ENCODE measurements at regions not wholly inside any gene's neighbourhood (a gene's known extent, or its start where the extent isn't known, plus 50 kb on each side); places are given as distances from the start of the nearest gene placed in this dataset.

DNA sequence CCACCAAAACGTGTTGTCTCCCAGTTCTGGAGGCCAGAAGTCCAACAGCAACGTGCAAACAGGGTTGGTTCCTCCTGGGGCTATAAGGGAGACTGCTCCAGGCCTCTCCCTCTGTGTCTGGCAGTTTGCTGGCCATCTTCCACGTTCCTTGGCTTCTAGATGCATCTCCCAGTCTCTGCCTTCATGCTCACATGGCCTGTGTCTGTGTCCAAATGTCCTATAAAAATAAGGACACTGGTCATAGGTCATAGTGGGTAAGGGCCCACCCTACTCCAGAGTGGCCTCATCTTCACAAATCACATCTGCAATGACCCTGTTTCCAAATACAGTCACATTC, 69.4 kb upstream of the TAF1B start:
- DNase-seq = no peak

DNA sequence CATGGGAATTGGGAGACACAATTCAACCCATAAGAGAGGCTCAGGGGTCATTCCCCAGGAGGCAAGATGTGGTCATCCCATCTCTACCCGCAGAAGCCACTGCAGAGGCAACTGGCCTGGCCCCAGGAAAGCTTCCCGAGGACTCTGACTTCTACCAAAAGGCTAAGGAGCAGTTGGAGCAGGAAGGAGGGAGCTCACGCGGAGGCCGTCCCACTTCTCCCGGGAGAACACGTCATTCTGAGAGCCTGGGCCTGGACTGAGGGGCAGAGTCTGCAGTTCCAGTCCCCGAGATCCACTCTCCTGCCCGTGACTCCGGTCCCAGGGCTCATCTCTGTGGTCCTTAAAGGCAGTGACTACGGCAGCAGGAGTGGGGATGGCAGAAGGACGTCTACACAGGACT, 69.0 kb upstream of the TAF1B start:
- DNase-seq = no peak

DNA sequence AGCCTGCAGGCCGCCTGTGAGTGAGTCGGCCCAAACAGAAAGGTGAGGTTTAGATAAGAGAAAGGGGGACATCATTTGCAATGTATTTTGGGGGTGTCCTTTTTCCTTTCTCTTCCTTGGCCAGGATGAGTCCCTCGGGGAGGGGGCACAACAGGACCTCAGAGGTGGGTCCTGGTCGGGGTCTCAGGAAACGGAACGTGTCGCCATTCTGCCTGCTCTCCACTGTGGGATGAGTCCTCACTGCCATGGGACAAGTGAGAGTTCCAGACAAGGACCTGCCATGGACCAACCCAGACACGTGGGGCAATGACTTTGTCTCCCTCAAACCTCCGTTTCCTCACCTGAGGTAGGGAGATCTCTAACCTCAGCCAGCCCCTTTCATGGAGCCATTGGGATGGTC, 67.9 kb upstream of the TAF1B start:
- no peak for DNase-seq

DNA sequence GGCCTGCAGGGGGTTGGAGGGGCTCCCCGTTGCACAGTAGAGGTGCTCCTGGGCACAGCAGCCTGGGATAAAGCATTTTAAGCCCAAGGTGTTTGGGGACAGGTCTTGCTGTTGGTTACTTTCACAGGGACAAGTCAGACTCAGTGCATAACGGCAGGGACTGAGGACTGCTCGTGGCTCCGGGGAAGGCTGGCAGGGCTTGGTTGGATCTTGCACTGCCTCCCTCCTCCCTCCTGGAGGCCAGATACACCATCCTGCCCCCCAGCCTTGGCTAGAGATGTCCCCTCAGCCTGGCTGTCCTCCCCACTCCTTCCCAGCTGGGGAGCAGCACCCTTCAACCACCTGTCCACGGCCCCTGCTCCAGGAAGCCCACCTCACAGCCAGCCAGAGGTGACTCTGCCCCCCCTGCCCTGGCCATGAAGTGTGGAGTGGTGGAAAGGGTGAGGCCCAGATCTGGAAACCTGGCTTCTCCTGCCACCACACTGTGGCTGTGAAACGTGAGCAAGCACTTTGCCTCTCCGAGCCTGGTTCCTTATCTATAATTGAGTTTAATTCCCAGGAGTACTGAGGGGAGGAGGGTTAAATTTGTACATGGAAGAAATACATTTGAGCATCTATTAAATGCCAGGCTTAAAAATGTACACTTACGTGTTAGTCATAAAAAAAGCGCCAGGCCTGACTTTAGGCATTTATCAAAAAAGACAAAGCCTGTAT, 67.1 kb upstream of the TAF1B start:
- DNase-seq = no peak

DNA sequence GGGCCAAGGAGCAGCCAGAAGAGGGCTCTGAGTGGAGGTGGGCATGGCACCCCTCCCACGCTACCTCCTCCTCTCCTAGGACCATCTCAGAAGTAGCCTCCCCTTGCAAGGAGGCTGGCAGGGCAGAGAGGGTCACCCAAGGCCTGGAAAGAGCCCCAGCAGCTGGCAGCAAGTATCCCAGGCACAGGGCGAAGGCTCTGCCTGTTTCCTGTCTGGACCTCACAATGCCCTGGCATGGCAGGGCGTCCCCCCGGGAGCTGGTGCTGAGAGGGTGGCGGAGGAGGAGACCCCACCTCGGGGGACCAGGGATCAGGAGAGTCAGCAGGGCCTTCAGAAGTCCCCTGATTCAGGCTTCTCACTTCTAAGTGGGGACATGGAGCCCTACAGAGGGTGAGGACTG, 66.2 kb upstream of the TAF1B start:
- no peak for DNase-seq

DNA sequence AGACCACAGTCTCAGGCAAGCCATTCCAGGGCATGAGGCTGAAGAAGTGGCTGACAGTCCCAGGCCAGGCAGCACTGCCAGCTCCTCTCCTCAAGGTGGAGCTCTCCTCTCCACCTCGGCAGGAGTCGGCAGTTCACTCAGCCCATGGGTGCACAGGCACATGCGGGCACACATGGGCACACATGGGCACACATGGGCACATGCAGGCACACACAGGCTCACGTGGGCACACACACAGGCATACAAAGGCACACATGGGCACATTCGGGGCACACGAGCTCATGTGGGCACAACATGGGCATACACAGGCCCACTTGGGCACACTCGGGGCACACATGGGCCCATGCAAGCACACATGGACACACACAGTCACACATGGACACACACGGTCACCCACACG, 65.3 kb upstream of the TAF1B start:
- DNase-seq = no peak

DNA sequence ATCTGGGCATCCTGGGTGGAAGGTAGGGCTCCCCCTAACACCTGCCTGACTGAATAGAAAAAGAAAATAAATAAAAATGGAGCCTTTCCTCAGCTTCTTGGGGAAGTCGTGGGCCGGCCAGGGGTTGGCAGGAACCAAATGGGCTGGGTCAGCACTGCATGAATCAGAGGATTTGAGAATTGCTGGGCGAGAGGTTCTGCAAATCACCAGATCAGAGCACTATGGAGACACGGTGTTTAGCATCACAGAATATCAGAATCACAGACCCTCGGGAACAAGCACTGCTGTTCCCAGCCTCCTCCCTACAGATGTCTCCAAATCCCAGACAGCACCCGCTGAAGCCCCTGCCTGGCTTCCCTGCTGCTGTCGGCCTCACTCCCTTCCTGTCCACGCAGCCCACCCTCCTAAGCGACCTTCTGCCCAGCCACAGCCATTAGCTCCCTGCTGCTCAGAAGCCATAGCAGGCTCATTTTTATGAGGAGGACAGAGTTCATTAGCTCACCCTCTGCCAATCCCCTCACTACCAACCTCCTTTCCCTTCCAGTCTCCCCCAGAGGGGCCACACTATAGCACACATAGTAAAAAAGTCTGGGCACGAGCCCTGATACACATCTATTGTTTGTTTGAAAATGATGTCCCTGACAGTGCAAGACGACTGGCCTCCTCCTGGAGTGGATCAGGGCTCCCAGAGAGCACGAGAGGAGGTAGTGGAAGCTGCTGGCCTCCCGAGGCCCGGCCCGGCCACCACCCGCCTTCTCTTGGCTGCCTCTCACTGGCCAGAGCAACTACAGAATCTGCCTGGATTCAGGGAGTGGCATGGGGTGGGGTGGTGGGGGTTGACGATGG, 64.6 kb upstream of the TAF1B start:
- no peak for DNase-seq

DNA sequence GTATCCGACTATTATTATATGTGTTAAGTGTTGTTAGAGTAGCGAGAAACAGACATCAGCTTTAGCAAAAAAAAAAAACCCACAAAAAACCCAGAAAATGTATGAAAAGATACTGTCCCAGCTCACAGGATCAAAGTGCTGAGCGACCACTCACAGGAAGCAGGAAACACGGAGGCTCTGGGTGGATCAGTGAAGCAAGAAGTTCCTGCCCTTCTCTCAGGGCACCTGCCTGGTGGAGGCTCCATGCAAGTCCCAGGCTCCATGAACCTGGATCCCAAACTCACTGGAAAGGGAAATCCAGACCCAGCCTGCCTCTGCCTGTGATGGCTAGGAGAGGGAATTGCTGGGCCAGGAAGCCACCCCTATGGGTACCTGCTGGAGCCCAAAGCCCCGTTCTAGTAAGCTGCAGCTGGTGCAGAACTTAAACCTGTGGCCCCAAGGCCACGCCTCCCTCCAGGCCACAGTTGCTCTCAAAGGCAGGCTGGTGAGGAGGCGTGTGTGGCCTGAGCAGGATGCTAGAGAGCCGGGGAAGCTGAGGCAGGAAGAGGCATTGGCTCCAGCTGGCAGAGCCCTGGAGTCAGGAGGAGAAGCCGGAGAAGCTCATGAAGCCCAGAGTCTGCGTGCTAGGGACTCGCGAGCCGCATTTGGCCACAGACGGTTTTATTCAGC, 63.5 kb upstream of the TAF1B start:
- DNase-seq = no peak

DNA sequence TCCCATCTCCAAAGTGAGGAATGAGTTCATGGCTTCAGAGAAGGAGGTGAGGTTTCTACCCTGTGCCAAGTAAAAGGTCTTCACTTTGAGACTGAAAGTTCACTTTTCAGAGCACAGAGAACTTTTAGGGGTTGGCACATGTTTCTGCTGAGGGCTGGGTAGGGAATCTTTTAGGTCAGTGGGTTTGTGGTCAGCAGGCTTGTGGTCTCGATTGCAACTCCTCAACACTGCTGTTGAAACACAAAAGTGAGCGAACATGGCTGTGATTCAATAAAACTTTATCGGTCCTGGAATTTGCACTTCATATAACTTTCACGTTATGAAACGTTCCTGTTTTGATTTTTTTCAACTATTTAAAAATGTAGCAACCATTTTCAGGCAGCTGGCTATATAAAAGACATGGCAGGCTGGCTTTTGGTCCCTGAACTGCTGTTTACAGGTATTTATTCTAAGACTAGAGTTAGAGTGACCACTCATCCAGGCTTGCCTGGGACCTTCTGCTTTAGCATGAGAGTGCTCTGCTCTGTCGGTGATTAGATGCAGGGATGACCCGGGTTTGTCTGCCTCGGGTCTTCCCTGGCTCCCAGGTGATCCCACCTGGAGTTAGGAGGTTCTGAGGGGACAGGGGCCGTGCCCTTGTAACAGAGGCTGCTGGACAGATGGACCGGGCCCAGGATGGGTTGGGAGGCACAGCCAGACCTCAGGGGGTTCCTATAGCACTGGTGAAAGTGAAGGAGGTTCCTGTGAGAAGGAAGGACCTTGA, 62.7 kb upstream of the TAF1B start:
- no peak for DNase-seq

DNA sequence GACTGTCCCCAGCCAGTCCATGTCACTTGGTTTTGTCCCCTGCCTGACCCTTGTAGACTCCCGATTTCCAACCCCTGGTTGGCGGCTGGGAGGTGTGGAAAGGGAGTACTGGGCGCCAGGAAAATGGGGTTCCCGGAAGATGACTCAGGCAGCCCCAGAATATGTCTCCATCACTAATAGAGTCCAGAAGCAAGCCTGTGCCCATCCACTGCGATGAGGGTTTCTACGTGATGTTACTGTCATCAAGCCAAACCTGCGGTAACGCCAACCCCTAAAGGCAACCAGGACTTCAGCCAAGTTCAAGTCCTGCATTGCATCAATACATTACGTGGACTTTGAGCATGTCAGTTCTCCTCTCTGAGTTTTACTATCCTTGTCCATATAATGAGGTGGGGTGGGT, 62.0 kb upstream of the TAF1B start:
- no peak for DNase-seq

DNA sequence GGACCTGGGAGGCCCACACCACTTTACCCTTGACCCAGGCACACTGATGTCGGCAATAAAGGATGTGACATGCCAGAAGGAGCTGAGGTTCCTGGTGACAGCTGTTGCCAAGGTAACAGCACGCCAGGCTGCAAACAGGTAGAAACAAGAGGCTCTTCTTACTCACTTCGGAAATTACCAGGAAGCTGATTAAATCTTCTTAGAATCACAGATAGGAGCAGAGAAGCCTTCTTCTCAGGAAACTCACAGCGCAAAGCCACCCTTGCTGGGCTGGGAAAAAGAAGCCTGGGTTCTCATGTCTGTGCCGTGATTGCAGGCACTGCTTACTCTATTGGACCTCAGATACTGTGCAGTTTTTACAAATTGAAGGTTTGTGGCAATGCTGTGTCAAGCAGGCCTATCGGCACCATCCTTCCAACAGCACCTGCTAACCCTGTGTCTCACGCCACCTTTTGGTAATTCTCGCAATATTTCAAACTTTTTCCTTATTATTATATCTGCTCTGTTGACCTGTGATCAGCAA, 61.0 kb upstream of the TAF1B start:
- DNase-seq = no peak

DNA sequence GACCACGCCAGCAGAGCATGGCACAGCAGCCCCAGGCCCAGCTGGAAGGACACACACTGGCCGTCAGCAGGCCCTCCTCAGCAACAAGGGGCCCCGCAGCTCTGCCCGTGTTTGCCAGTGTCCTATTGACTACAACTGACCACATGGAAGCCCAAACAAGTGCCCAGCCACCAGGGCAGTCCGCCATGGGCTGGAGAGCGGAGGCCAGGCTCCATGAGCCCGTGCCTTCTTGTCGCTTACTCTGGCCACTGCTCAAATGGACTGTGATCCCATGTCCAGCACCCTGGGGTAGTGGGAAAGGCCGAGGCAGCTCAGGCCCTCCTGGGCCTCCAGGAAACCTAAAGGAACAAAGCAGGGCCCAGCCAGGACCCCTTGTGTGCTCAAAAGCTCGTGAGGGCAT, 53.9 kb upstream of the TAF1B start:
- no peak for DNase-seq

DNA sequence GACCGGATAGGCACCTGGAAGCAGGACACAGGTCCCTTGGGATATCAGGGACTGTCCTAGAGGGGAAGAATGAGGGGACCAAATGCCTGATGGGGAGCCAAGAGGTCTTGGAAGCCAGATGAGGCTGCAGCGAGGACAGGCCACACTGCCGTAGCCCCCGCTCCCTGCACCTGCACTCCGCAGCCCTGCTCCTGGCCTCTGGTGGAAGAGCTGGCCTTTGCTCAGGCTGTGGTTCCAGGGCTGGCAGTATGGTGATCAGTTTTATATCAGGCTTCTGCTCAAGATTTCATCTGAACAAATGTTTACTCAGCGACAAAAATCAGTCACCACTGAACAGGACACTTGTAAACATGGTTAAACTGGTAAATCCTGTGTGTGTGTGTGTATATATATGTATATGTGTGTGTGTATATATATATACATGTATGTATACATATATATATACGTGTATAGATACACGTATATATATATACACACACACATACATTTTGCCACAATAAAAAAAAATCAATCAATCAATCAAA, 52.5 kb upstream of the TAF1B start:
- no peak for DNase-seq

DNA sequence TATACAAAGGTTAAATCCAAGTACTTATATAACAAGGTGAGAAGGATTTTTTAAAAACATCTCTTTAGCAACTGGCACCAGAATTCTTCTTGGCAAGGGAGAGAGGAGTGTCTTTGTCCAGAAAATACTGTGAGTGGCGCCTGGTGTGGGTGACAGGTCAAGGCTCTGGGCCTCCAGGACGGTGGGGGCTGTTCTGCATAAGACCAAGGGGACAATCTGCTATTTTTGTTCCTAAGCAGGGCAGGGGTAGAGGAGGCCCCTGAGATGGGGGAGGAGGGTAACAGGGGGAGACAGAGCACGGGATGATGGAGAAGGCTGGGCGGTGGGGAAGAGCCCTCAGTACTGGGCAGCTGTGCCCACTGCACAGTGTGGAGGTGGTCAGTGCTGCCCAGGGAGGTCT, 51.6 kb upstream of the TAF1B start:
- DNase-seq = no peak

DNA sequence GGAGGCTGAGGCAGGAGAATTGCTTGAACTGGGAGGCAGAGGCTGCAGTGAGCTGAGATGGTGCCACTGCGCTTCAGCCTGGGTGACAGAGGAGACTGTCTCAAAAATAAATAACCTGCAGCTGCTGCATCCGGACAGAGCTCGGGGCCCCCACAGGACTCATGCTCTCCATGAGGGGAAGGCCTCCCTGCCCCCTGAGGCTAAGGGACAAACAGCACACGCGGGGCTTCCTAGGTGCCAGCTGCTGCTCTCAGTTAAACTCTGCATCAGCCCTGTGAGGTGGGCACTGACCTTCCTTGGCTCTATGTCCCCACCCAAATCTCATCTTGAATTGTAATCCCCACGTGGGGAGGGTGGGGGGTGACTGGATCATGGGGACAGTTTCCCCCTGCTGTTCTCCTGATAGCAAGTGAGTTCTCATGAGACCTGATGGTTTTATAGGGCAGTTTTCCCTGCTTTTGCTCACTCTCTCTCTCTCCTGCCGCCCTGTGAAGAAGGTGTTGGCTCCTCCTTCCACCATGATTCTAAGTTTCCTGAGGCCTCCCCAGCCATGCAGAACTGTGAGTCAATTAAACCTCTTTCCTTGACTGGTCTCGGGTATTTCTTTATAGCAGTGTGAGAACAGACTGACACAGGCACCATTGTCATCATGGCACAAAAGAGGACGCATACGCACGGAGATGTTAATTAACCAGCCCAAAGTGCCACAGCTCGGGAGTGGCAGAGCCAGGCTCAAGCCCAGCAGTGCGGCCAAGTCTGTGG, 49.9 kb upstream of the TAF1B start:
- DNase-seq = no peak
